SK-N-SH (cell line): ENCODE measurements at regions not wholly inside any gene's neighbourhood (a gene's known extent, or its start where the extent isn't known, plus 50 kb on each side); places are given as distances from the start of the nearest gene placed in this dataset.

Experiments used
- CTCF ChIA-PET: fragments of 300-600, 350-600 bp; formaldehyde crosslinking; extraction: SDS; loops from one replicate; lab custom pipeline; 2021; lab: Yijun Ruan, JAX
- POLR2A ChIA-PET: fragments of 350-600 bp; sonication (Branson Sonifier 250); formaldehyde crosslinking; extraction: SDS; loops from one replicate; lab custom pipeline; 2020; ENCODE audit warnings: antibody characterized with exemption, inconsistent platforms; lab: Yijun Ruan, JAX
- DNase-seq: peaks from one replicate; pipeline ENCODE4 v3.0.0; 2012
- H2AFZ ChIP-seq: fragments of 200-600 bp; sonication (generic); 2 replicates; pipeline ENCODE4 v1.8.1; 2016; ENCODE audit warnings: antibody characterized with exemption, mild to moderate bottlenecking, low read depth
- H3F3A ChIP-seq: fragments of 200-600 bp; sonication (generic); replicated peaks from 2 replicates; pipeline ENCODE3; 2016; ENCODE audit warnings: antibody characterized with exemption, mild to moderate bottlenecking; ENCODE audit not compliant: insufficient read depth
- H3K27ac ChIP-seq, 2 experiments: fragments of 200-500 bp in 1 of 2; fragments of 200-600 bp in 1 of 2; sonication (Bioruptor generic) in 1 of 2; sonication (generic), shearing (Covaris generic) in 1 of 2; 2 replicates each; pipeline versions ENCODE4 v1.5.1 to v1.6.1; 2014 to 2016; ENCODE audit warnings: low read depth in 2 of 2, inconsistent platforms in 1 of 2, low read length in 1 of 2, mild to moderate bottlenecking in 1 of 2, mixed read lengths in 1 of 2
- H3K27me3 ChIP-seq: fragments of 200-600 bp; sonication (generic), shearing (Covaris generic); 2 replicates; pipeline ENCODE4 v1.6.1; 2016; ENCODE audit warnings: mixed run types; ENCODE audit not compliant: insufficient read depth
- H3K36me3 ChIP-seq, 2 experiments: fragments of 200-500 bp in 1 of 2; fragments of 200-600 bp in 1 of 2; sonication (Bioruptor generic) in 1 of 2; sonication (generic) in 1 of 2; replicated peaks in 1 of 2; 2 replicates each; pipeline versions ENCODE3 to v1.5.1; 2014 to 2016; ENCODE audit warnings: low read length in 1 of 2, mild to moderate bottlenecking in 1 of 2; ENCODE audit not compliant: insufficient read depth in 2 of 2, control insufficient read depth in 1 of 2
- H3K4me1 ChIP-seq, 2 experiments: fragments of 200-500 bp in 1 of 2; fragments of 200-600 bp in 1 of 2; sonication (Bioruptor generic) in 1 of 2; sonication (generic), shearing (Covaris generic) in 1 of 2; 2 replicates each; pipeline versions ENCODE4 v1.5.1 to v1.6.1; 2014 to 2016; ENCODE audit warnings: low read depth in 1 of 2, low read length in 1 of 2, mixed run types in 1 of 2; ENCODE audit not compliant: insufficient read depth in 2 of 2, control insufficient read depth in 1 of 2
- H3K4me2 ChIP-seq: fragments of 200-600 bp; sonication (generic), shearing (Covaris generic); 2 replicates; pipeline ENCODE4 v1.6.1; 2017; ENCODE audit warnings: mixed run types
- H3K4me3 ChIP-seq, 2 experiments: fragments of 200-500 bp in 1 of 2; fragments of 200-600 bp in 1 of 2; sonication (Bioruptor generic) in 1 of 2; sonication (generic), shearing (Covaris generic) in 1 of 2; 2 replicates each; pipeline versions ENCODE4 v1.5.1 to v1.8.1; 2014 to 2016; ENCODE audit warnings: low read depth in 2 of 2, inconsistent platforms in 1 of 2, low read length in 1 of 2, mild to moderate bottlenecking in 1 of 2, mixed read lengths in 1 of 2, moderate library complexity in 1 of 2
- H3K79me2 ChIP-seq: fragments of 200-600 bp; sonication (generic); 2 replicates; pipeline ENCODE4 v1.8.1; 2017; ENCODE audit warnings: mild to moderate bottlenecking; ENCODE audit not compliant: insufficient read depth
- H3K9ac ChIP-seq: fragments of 200-600 bp; sonication (generic); 2 replicates; pipeline ENCODE4 v1.6.1; 2017; ENCODE audit warnings: mixed run types
- H3K9me2 ChIP-seq: fragments of 200-600 bp; sonication (generic); 2 replicates; pipeline ENCODE4 v1.6.1; 2017; ENCODE audit warnings: mixed run types
- H3K9me3 ChIP-seq: fragments of 200-600 bp; sonication (generic); 2 replicates; pipeline ENCODE4 v1.6.1; 2017; ENCODE audit warnings: mixed run types, mild to moderate bottlenecking, moderate library complexity
- H4K20me1 ChIP-seq: fragments of 200-600 bp; sonication (generic); 2 replicates; pipeline ENCODE4 v1.6.1; 2017; ENCODE audit warnings: mild to moderate bottlenecking, mixed run types; ENCODE audit not compliant: insufficient read depth
- CHD2 ChIP-seq: fragments of 150-350 bp; IDR thresholded peaks from 2 replicates; pipeline ENCODE4 v1.6.1; 2018; ENCODE audit warnings: low read length; ENCODE audit not compliant: partially characterized antibody
- ELF1 ChIP-seq: IDR thresholded peaks from 2 replicates; pipeline ENCODE4 v1.4.0; 2012
- EP300 ChIP-seq, 2 experiments: IDR thresholded peaks; 2 replicates each; pipeline versions ENCODE4 v1.4.0 to v1.6.1; 2012; ENCODE audit warnings: borderline replicate concordance in 1 of 2, low read depth in 1 of 2, low read length in 1 of 2
- FOSL2 ChIP-seq: IDR thresholded peaks from 2 replicates; pipeline ENCODE4 v1.4.0; 2012; ENCODE audit warnings: low read depth, mild to moderate bottlenecking, moderate library complexity, borderline replicate concordance
- FOXM1 ChIP-seq: IDR thresholded peaks from 2 replicates; pipeline ENCODE4 v1.4.0; 2012; ENCODE audit warnings: low read depth, mild to moderate bottlenecking
- GABPA ChIP-seq: IDR thresholded peaks from 2 replicates; pipeline ENCODE4 v1.4.0; 2012; ENCODE audit warnings: low read depth, mild to moderate bottlenecking
- JUND ChIP-seq: IDR thresholded peaks from 2 replicates; pipeline ENCODE4 v1.4.0; 2012
- MEF2A ChIP-seq: IDR thresholded peaks from 2 replicates; pipeline ENCODE4 v1.4.0; 2012; ENCODE audit warnings: low read depth, borderline replicate concordance
- NFIC ChIP-seq: IDR thresholded peaks from 2 replicates; pipeline ENCODE4 v1.4.0; 2012; ENCODE audit warnings: borderline replicate concordance
- POLR2AphosphoS5 ChIP-seq: IDR thresholded peaks from 2 replicates; pipeline ENCODE4 v1.6.1; 2012; ENCODE audit warnings: low read depth, low read length
- RCOR1 ChIP-seq: fragments of 150-350 bp; IDR thresholded peaks from 2 replicates; pipeline ENCODE4 v1.6.1; 2017; ENCODE audit warnings: antibody characterized with exemption, low read length
- RFX5 ChIP-seq: IDR thresholded peaks from 2 replicates; pipeline ENCODE4 v1.6.1; 2012; ENCODE audit warnings: mild to moderate bottlenecking, improper control_type of control experiment, low read length
- RXRA ChIP-seq: IDR thresholded peaks from 2 replicates; pipeline ENCODE4 v1.4.0; 2012; ENCODE audit warnings: low read depth, mild to moderate bottlenecking, borderline replicate concordance
- TAF1 ChIP-seq: IDR thresholded peaks from 2 replicates; pipeline ENCODE4 v1.6.1; 2012; ENCODE audit warnings: low read depth, mild to moderate bottlenecking, low read length, moderate library complexity, borderline replicate concordance
- TCF12 ChIP-seq: IDR thresholded peaks from 2 replicates; pipeline ENCODE4 v1.4.0; 2012
- TEAD4 ChIP-seq: IDR thresholded peaks from 2 replicates; pipeline ENCODE4 v1.4.0; 2012; ENCODE audit warnings: mild to moderate bottlenecking, borderline replicate concordance; ENCODE audit not compliant: insufficient read depth
- YY1 ChIP-seq: IDR thresholded peaks from 2 replicates; pipeline ENCODE4 v1.4.0; 2012; ENCODE audit warnings: low read depth, mild to moderate bottlenecking
- whole genome bisulfite sequencing: methylation state at CpG from one replicate; pipeline ENCODE4 v1.1.6; 2017; ENCODE audit warnings: low lambda C conversion rate; 5-methylcytosine and 5-hydroxymethylcytosine counted together
- TF ChIP-seq, protein P1 (sequence below): IDR thresholded peaks from 2 replicates; pipeline ENCODE4 v1.4.0; 2012; ENCODE audit warnings: low read depth, borderline replicate concordance
- TF ChIP-seq, protein P2 (sequence below): fragments of 150-350 bp; IDR thresholded peaks from 2 replicates; pipeline ENCODE4 v1.6.1; 2016; ENCODE audit warnings: mild to moderate bottlenecking, low read depth, low read length
- TF ChIP-seq, protein P3 (sequence below): IDR thresholded peaks from 2 replicates; pipeline ENCODE4; 2012
- TF ChIP-seq, protein P4 (sequence below): IDR thresholded peaks from 2 replicates; pipeline ENCODE4 v1.4.0; 2012; ENCODE audit warnings: low read depth
- TF ChIP-seq, protein P5 (sequence below): fragments of 150-350 bp; IDR thresholded peaks from 2 replicates; pipeline ENCODE4 v1.6.1; 2017; ENCODE audit warnings: antibody characterized with exemption, low read length, low read depth, borderline replicate concordance

DNA sequence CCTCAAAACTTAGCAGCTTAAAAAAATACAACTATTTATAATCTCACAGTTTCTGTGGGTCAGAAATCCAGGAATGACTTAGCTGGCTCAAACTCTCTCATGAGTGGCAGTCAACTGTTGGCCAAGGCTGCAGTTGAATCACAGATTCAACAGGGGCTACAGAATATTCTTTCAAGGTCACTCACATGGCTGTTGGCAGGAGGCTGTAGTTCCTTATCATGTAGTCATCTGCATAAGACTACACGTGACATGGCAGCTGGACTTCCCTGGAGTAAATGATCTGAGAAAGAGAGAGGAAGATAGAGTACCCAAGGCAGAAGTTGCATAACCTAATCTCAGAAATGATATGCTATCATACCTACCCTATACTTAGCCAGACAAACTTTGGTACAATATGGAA, 75.2 kb upstream of the TSPAN2 start:
- CTCF ChIA-PET: interaction anchor here (0.7 to 1.8 kb wide), 2 partner anchors 25 to 431 kb away, joined by 4 to 5 read pairs; no protein-coding TSS in a partner anchor

DNA sequence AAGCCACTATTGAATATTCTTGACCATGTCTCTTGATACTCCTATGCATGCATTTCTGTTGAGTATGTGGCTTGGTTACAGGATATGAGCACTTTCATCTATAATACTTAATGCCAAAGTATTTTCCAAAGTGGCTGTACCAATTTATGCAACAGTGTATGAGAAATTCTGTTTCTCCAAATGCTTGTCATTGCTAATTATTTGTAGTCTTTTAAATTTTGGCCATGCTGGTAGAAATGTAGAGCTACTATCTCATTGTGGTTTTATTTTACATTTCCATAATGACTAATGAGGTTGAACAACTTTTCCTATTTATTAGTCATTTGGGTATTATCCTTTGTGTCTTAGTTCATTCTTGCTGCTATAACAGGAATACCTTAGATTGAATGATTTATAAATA, 71.4 kb upstream of the TSPAN2 start:
- DNase-seq: no peak
- H2AFZ ChIP-seq: no peak overlapping the region
- H3K4me2 ChIP-seq: no peak overlapping the region
- H3K9me3 ChIP-seq: peaks cover 10% of the 10 kb centered on the region
- no peaks in the 10 kb centered on the region for H3K27me3 ChIP-seq
- TF ChIP-seq, protein P1, sequence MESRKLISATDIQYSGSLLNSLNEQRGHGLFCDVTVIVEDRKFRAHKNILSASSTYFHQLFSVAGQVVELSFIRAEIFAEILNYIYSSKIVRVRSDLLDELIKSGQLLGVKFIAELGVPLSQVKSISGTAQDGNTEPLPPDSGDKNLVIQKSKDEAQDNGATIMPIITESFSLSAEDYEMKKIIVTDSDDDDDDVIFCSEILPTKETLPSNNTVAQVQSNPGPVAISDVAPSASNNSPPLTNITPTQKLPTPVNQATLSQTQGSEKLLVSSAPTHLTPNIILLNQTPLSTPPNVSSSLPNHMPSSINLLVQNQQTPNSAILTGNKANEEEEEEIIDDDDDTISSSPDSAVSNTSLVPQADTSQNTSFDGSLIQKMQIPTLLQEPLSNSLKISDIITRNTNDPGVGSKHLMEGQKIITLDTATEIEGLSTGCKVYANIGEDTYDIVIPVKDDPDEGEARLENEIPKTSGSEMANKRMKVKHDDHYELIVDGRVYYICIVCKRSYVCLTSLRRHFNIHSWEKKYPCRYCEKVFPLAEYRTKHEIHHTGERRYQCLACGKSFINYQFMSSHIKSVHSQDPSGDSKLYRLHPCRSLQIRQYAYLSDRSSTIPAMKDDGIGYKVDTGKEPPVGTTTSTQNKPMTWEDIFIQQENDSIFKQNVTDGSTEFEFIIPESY: 0 out of 2 replicates have a peak, but pooled peaks have one; percentile 26
- TF ChIP-seq, protein P2, sequence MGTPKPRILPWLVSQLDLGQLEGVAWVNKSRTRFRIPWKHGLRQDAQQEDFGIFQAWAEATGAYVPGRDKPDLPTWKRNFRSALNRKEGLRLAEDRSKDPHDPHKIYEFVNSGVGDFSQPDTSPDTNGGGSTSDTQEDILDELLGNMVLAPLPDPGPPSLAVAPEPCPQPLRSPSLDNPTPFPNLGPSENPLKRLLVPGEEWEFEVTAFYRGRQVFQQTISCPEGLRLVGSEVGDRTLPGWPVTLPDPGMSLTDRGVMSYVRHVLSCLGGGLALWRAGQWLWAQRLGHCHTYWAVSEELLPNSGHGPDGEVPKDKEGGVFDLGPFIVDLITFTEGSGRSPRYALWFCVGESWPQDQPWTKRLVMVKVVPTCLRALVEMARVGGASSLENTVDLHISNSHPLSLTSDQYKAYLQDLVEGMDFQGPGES: no peak
- no peak for TF ChIP-seq RFX5
- peak; percentile 55; the same call in 1 of the 2 replicates for TF ChIP-seq POLR2AphosphoS5
- TF ChIP-seq YY1: 0 out of 2 replicates have a peak, but pooled peaks have one; percentile 30
- TF ChIP-seq FOSL2: peak; percentile 72
- peak; percentile 63; the same call in 1 of the 2 replicates for TF ChIP-seq TEAD4
- peak; percentile 80 for TF ChIP-seq NFIC
- 0 out of 2 replicates have a peak, but pooled peaks have one; percentile 36 for TF ChIP-seq MEF2A
- TF ChIP-seq CHD2: no peak
- peak; percentile 66 for TF ChIP-seq JUND
- no peak for TF ChIP-seq TAF1
- TF ChIP-seq, protein P3, sequence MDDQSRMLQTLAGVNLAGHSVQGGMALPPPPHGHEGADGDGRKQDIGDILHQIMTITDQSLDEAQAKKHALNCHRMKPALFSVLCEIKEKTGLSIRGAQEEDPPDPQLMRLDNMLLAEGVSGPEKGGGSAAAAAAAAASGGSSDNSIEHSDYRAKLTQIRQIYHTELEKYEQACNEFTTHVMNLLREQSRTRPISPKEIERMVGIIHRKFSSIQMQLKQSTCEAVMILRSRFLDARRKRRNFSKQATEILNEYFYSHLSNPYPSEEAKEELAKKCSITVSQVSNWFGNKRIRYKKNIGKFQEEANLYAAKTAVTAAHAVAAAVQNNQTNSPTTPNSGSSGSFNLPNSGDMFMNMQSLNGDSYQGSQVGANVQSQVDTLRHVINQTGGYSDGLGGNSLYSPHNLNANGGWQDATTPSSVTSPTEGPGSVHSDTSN: peak; percentile 91
- peak; percentile 45; the same call in 1 of the 2 replicates for TF ChIP-seq RXRA
- TF ChIP-seq, protein P4, sequence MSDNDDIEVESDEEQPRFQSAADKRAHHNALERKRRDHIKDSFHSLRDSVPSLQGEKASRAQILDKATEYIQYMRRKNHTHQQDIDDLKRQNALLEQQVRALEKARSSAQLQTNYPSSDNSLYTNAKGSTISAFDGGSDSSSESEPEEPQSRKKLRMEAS: 0 out of 2 replicates have a peak, but pooled peaks have one; percentile 17
- peak; percentile 68 for TF ChIP-seq FOXM1
- peak; percentile 48 to 94; a peak in 3 of 4 replicates for TF ChIP-seq EP300 (IDR thresholded peaks at IDR 0.05; ENCODE audit: borderline replicate concordance in 1 of 2, low read depth in 1 of 2, low read length in 1 of 2)
- TF ChIP-seq TCF12: peak; percentile 91
- peaks cover 28% of the 10 kb centered on the region for H3F3A ChIP-seq
- H3K4me3 ChIP-seq: no peak overlapping the region
- no peaks in the 10 kb centered on the region for H3K9me2 ChIP-seq
- ChIA-PET POLR2A (no interaction called here), CTCF (no interaction called here)
- no peaks in the 10 kb centered on the region for H3K79me2 ChIP-seq
- H3K9ac ChIP-seq: no peak overlapping the region
- H3K36me3 ChIP-seq: peaks cover 0 to 7% of the 10 kb centered on the region in 2 experiments
- H3K4me1 ChIP-seq: peaks cover 4 to 9% of the 10 kb centered on the region in 2 experiments
- no peaks in the 10 kb centered on the region for H4K20me1 ChIP-seq
- H3K27ac ChIP-seq: peak overlapping the region in 1 of 2 experiments; percentile 81; a peak in 3 of 4 replicates

More for the DNA sequence above, 75.2 kb upstream of the TSPAN2 start:
- H3F3A ChIP-seq: peaks cover 50% of the 10 kb centered on the region
- no peaks in the 10 kb centered on the region for H4K20me1 ChIP-seq
- no peak for DNase-seq
- H3K4me3 ChIP-seq: no peak overlapping the region
- peaks cover 10% of the 10 kb centered on the region for H3K9me3 ChIP-seq
- no peaks in the 10 kb centered on the region for H3K9me2 ChIP-seq
- 100% methylated on average over 1 of the region's 1 CpG for WGBS
- H3K36me3 ChIP-seq: peaks cover 0 to 7% of the 10 kb centered on the region in 2 experiments
- no peak overlapping the region for H2AFZ ChIP-seq
- no peak overlapping the region for H3K9ac ChIP-seq
- H3K27ac ChIP-seq: no peak overlapping the region
- no peaks in the 10 kb centered on the region for H3K79me2 ChIP-seq
- H3K4me1 ChIP-seq: peaks cover 0 to 23% of the 10 kb centered on the region in 2 experiments; a peak in 2 of 4 replicates
- H3K27me3 ChIP-seq: no peaks in the 10 kb centered on the region
- TF ChIP-seq, protein P5, sequence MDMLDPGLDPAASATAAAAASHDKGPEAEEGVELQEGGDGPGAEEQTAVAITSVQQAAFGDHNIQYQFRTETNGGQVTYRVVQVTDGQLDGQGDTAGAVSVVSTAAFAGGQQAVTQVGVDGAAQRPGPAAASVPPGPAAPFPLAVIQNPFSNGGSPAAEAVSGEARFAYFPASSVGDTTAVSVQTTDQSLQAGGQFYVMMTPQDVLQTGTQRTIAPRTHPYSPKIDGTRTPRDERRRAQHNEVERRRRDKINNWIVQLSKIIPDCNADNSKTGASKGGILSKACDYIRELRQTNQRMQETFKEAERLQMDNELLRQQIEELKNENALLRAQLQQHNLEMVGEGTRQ: no peak
- TF ChIP-seq RCOR1: no peak
- no peak for TF ChIP-seq GABPA
- no peak for TF ChIP-seq ELF1
- POLR2A ChIA-PET: no interaction called here
- no peak overlapping the region for H3K4me2 ChIP-seq
